ENCODE measurements at regions not wholly inside any gene's neighbourhood (a gene's known extent, or its start where the extent isn't known, plus 50 kb on each side); places are given as distances from the start of the nearest gene placed in this dataset.

- DNase-seq, result no peak
- Histone ChIP-seq H3K27me3 (no peaks in the 10 kb centered on the region), H3K9me3 (no peaks in the 10 kb centered on the region), H3K27ac (no peak overlapping the region), H3K4me3 (no peak overlapping the region), H3K36me3 (no peaks in the 10 kb centered on the region), H3K4me1 (ENCODE audit: insufficient read depth) (no peaks in the 10 kb centered on the region)
- intact Hi-C loops (cut with DNase I), result no loop called here
- no peak for TF ChIP-seq EP300 (IDR thresholded peaks at IDR 0.05)
- TF ChIP-seq CTCF (IDR thresholded peaks at IDR 0.05), result no peak
- no peak for TF ChIP-seq POLR2A (IDR thresholded peaks at IDR 0.05)
- WGBS, 3 donors, result 73 to 74% (median 73%) methylated on average over 8 of the region's 8 CpGs
Measured at GRCh38 chr15:80325206-80325605, 73.2 kb upstream of the CTXND1 start.

GRCh38 chr15:80326270-80326669 is 74.3 kb upstream of the CTXND1 start:
- Histone ChIP-seq H3K27me3 (no peaks in the 10 kb centered on the region), H3K9me3 (no peaks in the 10 kb centered on the region), H3K36me3 (no peaks in the 10 kb centered on the region), H3K4me3 (no peak overlapping the region), H3K4me1 (ENCODE audit: insufficient read depth) (no peaks in the 10 kb centered on the region), H3K27ac (no peak overlapping the region)
- no peak for TF ChIP-seq POLR2A (IDR thresholded peaks at IDR 0.05)
- no peak for TF ChIP-seq EP300 (IDR thresholded peaks at IDR 0.05)
- no peak for TF ChIP-seq CTCF (IDR thresholded peaks at IDR 0.05)
- intact Hi-C loops (cut with DNase I), result no loop called here
- WGBS, 3 donors, result 19 to 46% (median 30%) methylated on average over 2 of the region's 2 CpGs
- no peak for DNase-seq

GRCh38 chr15:80328496-80328895 is 75.7 kb upstream of the ARNT2 start:
- Histone ChIP-seq H3K36me3 (no peaks in the 10 kb centered on the region), H3K4me3 (no peak overlapping the region), H3K9me3 (no peaks in the 10 kb centered on the region), H3K27me3 (no peaks in the 10 kb centered on the region), H3K27ac (no peak overlapping the region), H3K4me1 (ENCODE audit: insufficient read depth) (no peaks in the 10 kb centered on the region)
- no peak for DNase-seq
- TF ChIP-seq EP300 (IDR thresholded peaks at IDR 0.05), result no peak
- TF ChIP-seq CTCF (IDR thresholded peaks at IDR 0.05), result no peak
- TF ChIP-seq POLR2A (IDR thresholded peaks at IDR 0.05), result no peak
- intact Hi-C loops (cut with DNase I), result no loop called here
- WGBS, 3 donors, result 75 to 91% (median 82%) methylated on average over 5 of the region's 5 CpGs

GRCh38 chr15:80331886-80332406 is 72.2 kb upstream of the ARNT2 start:
- WGBS, 3 donors, result 91 to 95% (median 94%) methylated on average over 28 of the region's 28 CpGs
- DNase-seq, result no peak
- TF ChIP-seq EP300 (IDR thresholded peaks at IDR 0.05) (no peak), POLR2A (IDR thresholded peaks at IDR 0.05) (no peak), CTCF (IDR thresholded peaks at IDR 0.05) (no peak)

More at GRCh38 chr15:80331886-80332406, 72.2 kb upstream of the ARNT2 start:
- intact Hi-C loops (cut with DNase I), result no loop called here
- Histone ChIP-seq H3K4me3 (no peak overlapping the region), H3K27ac (no peak overlapping the region), H3K27me3 (no peaks in the 10 kb centered on the region), H3K36me3 (no peaks in the 10 kb centered on the region), H3K4me1 (ENCODE audit: insufficient read depth) (no peaks in the 10 kb centered on the region), H3K9me3 (no peaks in the 10 kb centered on the region)

Measured in ovary (tissue), 7 donors.